ENCODE measurements at regions not wholly inside any gene's neighbourhood (a gene's known extent, or its start where the extent isn't known, plus 50 kb on each side); places are given as distances from the start of the nearest gene placed in this dataset.

GRCh38 chr11:106152824-106153223 lies 75.4 kb downstream of the AASDHPPT start:
- H3K4me1 Mint-ChIP-seq = peaks cover 7% of the 10 kb centered on the region in 2 experiments; a peak in 3 of 4 replicates

More at GRCh38 chr11:106152824-106153223, 75.4 kb downstream of the AASDHPPT start:
- peaks cover 2 to 6% (median 4%) of the 10 kb centered on the region in 3 experiments; a peak in 3 of 7 replicates for H3K36me3 Mint-ChIP-seq (ENCODE audit: insufficient read depth in 1 of 3, low read depth in 3 of 3)
- H3K9ac ChIP-seq (ENCODE audit: extremely low read depth, insufficient read length, low read length) = no peak overlapping the region
- no peak overlapping the region for H3T11ph ChIP-seq (ENCODE audit: low read length)
- no peaks in the 10 kb centered on the region for H3K27me3 Mint-ChIP-seq (ENCODE audit: low read depth)
- H3K79me1 ChIP-seq (ENCODE audit: insufficient read depth, low read depth, low read length, poor library complexity, severe bottlenecking) = no peaks in the 10 kb centered on the region
- no peak overlapping the region for H2BK120ac ChIP-seq (ENCODE audit: low read depth, low read length, poor library complexity, severe bottlenecking)
- no CpG with 5 or more reads among the region's 1 CpG for WGBS (ENCODE audit: extremely low coverage, insufficient read length, low lambda C conversion rate)
- no peak overlapping the region for H3K4me3 Mint-ChIP-seq
- H3K9me3 Mint-ChIP-seq = peaks cover 0 to 8% of the 10 kb centered on the region in 2 experiments; a peak in 2 of 5 replicates
- H2BK12ac ChIP-seq (ENCODE audit: insufficient read length, low read depth, low read length) = no peak overlapping the region
- DNase-seq = no peak
- H3K9me3 ChIP-seq (ENCODE audit: control insufficient read depth, low read depth, low read length) = peaks cover under 1% of the 10 kb centered on the region
- H4K5ac ChIP-seq (ENCODE audit: insufficient read length, low read depth, low read length) = no peak overlapping the region
- no peaks in the 10 kb centered on the region for H3K23me2 ChIP-seq (ENCODE audit: insufficient read length, low read depth, low read length, poor library complexity, severe bottlenecking)
- H2BK15ac ChIP-seq (ENCODE audit: low read depth, low read length) = no peak overlapping the region
- no peaks in the 10 kb centered on the region for H3K79me2 ChIP-seq (ENCODE audit: insufficient read depth, low read length)
- no peak overlapping the region for H3K4ac ChIP-seq (ENCODE audit: low read depth, low read length)
- no peak overlapping the region for H2BK5ac ChIP-seq (ENCODE audit: insufficient read length, low read length)
- no peak overlapping the region for H3K4me2 ChIP-seq (ENCODE audit: insufficient read depth, insufficient read length, low read length)
- H2BK20ac ChIP-seq (ENCODE audit: low read depth, low read length, poor library complexity, severe bottlenecking) = no peak overlapping the region
- H3K27ac Mint-ChIP-seq = no peak overlapping the region
- TF ChIP-seq CTCF (conservative IDR thresholded peaks at IDR 0.05) = no peak
- no peak overlapping the region for H4K8ac ChIP-seq (replicated peaks; ENCODE audit: insufficient read length, low read depth, low read length)
- no peak overlapping the region for H3K27ac ChIP-seq (ENCODE audit: insufficient read length, low read depth, low read length)
- no peak overlapping the region for H4K91ac ChIP-seq (ENCODE audit: insufficient read length, low read depth, low read length)
- H3K14ac ChIP-seq (ENCODE audit: insufficient read depth, low read length) = no peak overlapping the region
- H3K23ac ChIP-seq (ENCODE audit: insufficient read length, low read depth, low read length) = no peak overlapping the region
- H2AFZ ChIP-seq (ENCODE audit: low read length) = no peak overlapping the region
- H3K27me3 ChIP-seq (ENCODE audit: insufficient read depth, low read length) = no peaks in the 10 kb centered on the region
- H4K20me1 ChIP-seq (ENCODE audit: control insufficient read depth, insufficient read depth, insufficient read length) = no peaks in the 10 kb centered on the region
- H3K56ac ChIP-seq (ENCODE audit: insufficient read length, low read depth, low read length) = no peak overlapping the region
- H3K4me1 ChIP-seq (ENCODE audit: insufficient read depth, low read length) = no peaks in the 10 kb centered on the region
- H3K18ac ChIP-seq (ENCODE audit: insufficient read length, low read depth, low read length) = no peak overlapping the region
- no peak overlapping the region for H2AK5ac ChIP-seq (ENCODE audit: insufficient read length, low read length)

Measured in H9 (cell line).